Smooth muscle cell (in vitro differentiated cells): ENCODE measurements at regions not wholly inside any gene's neighbourhood (a gene's known extent, or its start where the extent isn't known, plus 50 kb on each side); places are given as distances from the start of the nearest gene placed in this dataset.

Source experiments
- DNase-seq: peaks from one replicate; lab custom pipeline; 2025; ENCODE audit not compliant: unreplicated experiment; lab: John Stamatoyannopoulos, UW
- H2AFZ ChIP-seq: fragments of 200-600 bp; sonication (generic); 2 replicates; pipeline ENCODE4 v1.6.0; 2016; ENCODE audit warnings: antibody characterized with exemption, low read depth, mild to moderate bottlenecking
- H3F3A ChIP-seq: fragments of 200-600 bp; sonication (generic); 2 replicates; pipeline ENCODE4 v1.6.0; 2017; ENCODE audit warnings: antibody characterized with exemption, low read depth
- H3K27ac ChIP-seq: fragments of 200-600 bp; sonication (generic); 2 replicates; pipeline ENCODE4 v1.5.1; 2016; ENCODE audit warnings: low read depth, mild to moderate bottlenecking
- H3K27me3 ChIP-seq: fragments of 200-600 bp; sonication (generic); 2 replicates; pipeline ENCODE4 v1.6.1; 2016; ENCODE audit warnings: low read depth, mild to moderate bottlenecking
- H3K36me3 ChIP-seq: fragments of 200-600 bp; sonication (generic); 2 replicates; pipeline ENCODE4 v1.5.1; 2016; ENCODE audit warnings: low read depth
- H3K4me1 ChIP-seq: fragments of 200-600 bp; sonication (generic); 2 replicates; pipeline ENCODE4 v1.5.1; 2016; ENCODE audit warnings: low read depth
- H3K4me2 ChIP-seq: fragments of 200-600 bp; sonication (generic); 2 replicates; pipeline ENCODE4 v1.6.0; 2016; ENCODE audit warnings: mild to moderate bottlenecking
- H3K4me3 ChIP-seq: fragments of 200-600 bp; sonication (generic); 2 replicates; pipeline ENCODE4 v1.5.1; 2016; ENCODE audit warnings: mild to moderate bottlenecking
- H3K79me2 ChIP-seq: fragments of 200-600 bp; sonication (generic); 2 replicates; pipeline ENCODE4 v1.6.0; 2016; ENCODE audit warnings: low read depth, mild to moderate bottlenecking
- H3K9ac ChIP-seq: fragments of 200-600 bp; sonication (generic); 2 replicates; pipeline ENCODE4 v1.6.0; 2016; ENCODE audit warnings: low read depth
- H3K9me3 ChIP-seq: fragments of 200-600 bp; sonication (generic); replicated peaks from 2 replicates; pipeline ENCODE4 v1.5.1; 2016; ENCODE audit warnings: low read depth
- H4K20me1 ChIP-seq: fragments of 200-600 bp; sonication (generic); 2 replicates; pipeline ENCODE4 v1.6.0; 2016; ENCODE audit warnings: low read depth
- CTCF ChIP-seq: fragments of 200-600 bp; sonication (generic); IDR thresholded peaks from 2 replicates; pipeline ENCODE4 v1.5.1; 2017; ENCODE audit warnings: borderline replicate concordance, mild to moderate bottlenecking, antibody characterized with exemption; ENCODE audit not compliant: insufficient read depth, poor library complexity, severe bottlenecking
- WGBS: methylation state at CpG from one replicate; pipeline ENCODE4 v1.1.7; 2016; ENCODE audit warnings: low lambda C conversion rate; 5-methylcytosine and 5-hydroxymethylcytosine counted together

DNA sequence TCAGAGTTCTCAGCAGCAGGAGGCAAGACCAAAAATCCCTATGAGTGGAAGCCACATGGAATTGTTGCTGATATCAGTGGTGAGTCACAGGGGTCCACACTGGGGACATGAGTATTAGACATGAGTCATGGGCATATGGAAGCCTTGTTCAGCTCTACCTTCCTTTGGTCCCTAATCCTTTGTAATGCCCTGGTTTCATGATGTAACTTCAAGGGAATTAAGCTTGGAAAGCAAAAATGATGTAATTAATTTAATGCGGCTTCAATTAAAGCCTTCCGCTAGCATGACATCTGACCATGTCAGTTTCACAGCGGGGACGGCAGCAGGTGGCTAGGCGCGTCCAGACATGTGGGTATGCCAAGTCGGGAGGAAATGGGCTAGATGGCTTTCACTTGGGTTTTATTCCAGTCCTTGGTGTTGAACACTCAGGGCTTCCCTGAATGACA, 176.1 kb upstream of the RGMA start:
- no peaks in the 10 kb centered on the region for H3K27me3 ChIP-seq
- no peak for TF ChIP-seq CTCF
- no peak for DNase-seq
- peak overlapping the region; percentile 5 for H3K4me2 ChIP-seq
- H2AFZ ChIP-seq: no peak overlapping the region
- H3F3A ChIP-seq: no peaks in the 10 kb centered on the region
- no peaks in the 10 kb centered on the region for H3K9me3 ChIP-seq
- H4K20me1 ChIP-seq: no peaks in the 10 kb centered on the region
- H3K4me3 ChIP-seq: no peak overlapping the region
- peaks cover 10% of the 10 kb centered on the region for H3K4me1 ChIP-seq
- WGBS: 53% methylated on average over 7 of the region's 7 CpGs
- no peaks in the 10 kb centered on the region for H3K36me3 ChIP-seq
- no peaks in the 10 kb centered on the region for H3K79me2 ChIP-seq
- H3K9ac ChIP-seq: no peak overlapping the region
- peak overlapping the region; percentile 54 for H3K27ac ChIP-seq

DNA sequence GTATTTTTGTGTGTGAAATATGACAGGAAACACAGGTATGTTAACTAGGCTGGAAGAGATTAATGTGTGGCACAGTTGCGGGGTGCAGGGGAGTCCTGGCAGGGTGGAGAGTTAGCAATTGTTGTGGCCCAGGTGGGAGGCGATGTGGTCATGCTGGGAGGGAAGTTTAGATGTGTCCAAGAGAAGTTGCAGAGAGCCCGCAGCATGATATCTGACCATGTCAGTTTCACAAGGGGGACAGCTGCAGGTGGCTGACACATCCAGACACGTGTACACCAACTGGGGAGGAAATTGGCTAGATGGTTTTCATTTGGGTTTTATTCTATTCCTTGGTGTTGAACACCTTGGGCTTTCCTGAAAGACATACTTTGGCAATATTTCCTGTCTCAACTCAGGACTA, 172.8 kb upstream of the RGMA start:
- no peak overlapping the region for H3K4me2 ChIP-seq
- no peak overlapping the region for H3K4me3 ChIP-seq
- H3K27me3 ChIP-seq: no peaks in the 10 kb centered on the region
- H3K27ac ChIP-seq: no peak overlapping the region
- H4K20me1 ChIP-seq: no peaks in the 10 kb centered on the region
- DNase-seq: no peak
- no peaks in the 10 kb centered on the region for H3K9me3 ChIP-seq
- no peak for TF ChIP-seq CTCF
- H2AFZ ChIP-seq: no peak overlapping the region
- no peaks in the 10 kb centered on the region for H3F3A ChIP-seq
- no peaks in the 10 kb centered on the region for H3K79me2 ChIP-seq
- H3K4me1 ChIP-seq: peaks cover 10% of the 10 kb centered on the region
- H3K9ac ChIP-seq: no peak overlapping the region
- no peaks in the 10 kb centered on the region for H3K36me3 ChIP-seq
- WGBS: 92% methylated on average over 4 of the region's 4 CpGs

DNA sequence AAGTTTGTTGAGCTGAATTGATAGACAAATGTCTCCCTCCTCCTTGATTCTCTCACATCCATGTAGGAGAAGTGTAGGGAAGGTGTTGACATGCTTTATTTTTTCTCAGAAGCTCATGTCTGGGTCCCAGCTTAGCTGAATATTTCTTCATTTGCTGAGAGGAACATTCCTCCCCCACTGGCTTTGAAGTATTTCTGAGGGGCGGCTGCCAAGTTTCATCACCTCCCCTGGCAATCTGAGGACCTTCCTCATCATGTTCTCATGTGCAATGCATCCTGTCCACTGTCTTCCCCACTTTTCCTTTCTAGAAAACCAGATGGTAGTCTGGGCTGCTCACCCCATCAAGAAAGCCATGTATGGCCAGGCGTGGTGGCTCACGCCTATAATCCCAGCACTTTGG, 168.9 kb upstream of the RGMA start:
- Histone ChIP-seq H3K36me3 (no peaks in the 10 kb centered on the region), H3K4me1 (no peaks in the 10 kb centered on the region), H3K4me3 (no peak overlapping the region), H3F3A (no peaks in the 10 kb centered on the region), H2AFZ (no peak overlapping the region), H3K27me3 (peaks cover 6% of the 10 kb centered on the region), H3K9me3 (no peaks in the 10 kb centered on the region), H3K4me2 (no peak overlapping the region), H3K9ac (no peak overlapping the region), H4K20me1 (no peaks in the 10 kb centered on the region), H3K27ac (no peak overlapping the region), H3K79me2 (no peaks in the 10 kb centered on the region)
- no peak for TF ChIP-seq CTCF
- no peak for DNase-seq
- WGBS: 93% methylated on average over 3 of the region's 3 CpGs

- no peaks in the 10 kb centered on the region for H3K36me3 ChIP-seq
- no peak overlapping the region for H3K9ac ChIP-seq
- no peaks in the 10 kb centered on the region for H3K79me2 ChIP-seq
- no peak for DNase-seq
- H2AFZ ChIP-seq: no peak overlapping the region
- H3F3A ChIP-seq: no peaks in the 10 kb centered on the region
- H3K4me2 ChIP-seq: no peak overlapping the region
- H3K27ac ChIP-seq: no peak overlapping the region
- TF ChIP-seq CTCF: no peak
- no peaks in the 10 kb centered on the region for H3K9me3 ChIP-seq
- H3K4me3 ChIP-seq: no peak overlapping the region
- WGBS: 89% methylated on average over 3 of the region's 3 CpGs
- no peaks in the 10 kb centered on the region for H4K20me1 ChIP-seq
- no peaks in the 10 kb centered on the region for H3K4me1 ChIP-seq
- peaks cover 20% of the 10 kb centered on the region for H3K27me3 ChIP-seq
Observed at GRCh38 chr15:93253681-93254080, 164.7 kb upstream of the RGMA start.
